Ovary (tissue), 7 donors: ENCODE measurements at regions not wholly inside any gene's neighbourhood (a gene's known extent, or its start where the extent isn't known, plus 50 kb on each side); places are given as distances from the start of the nearest gene placed in this dataset.

ENCODE experiments used
- DNase-seq, 5 donors: peaks; one replicate each; pipeline ENCODE4 v3.0.0-alpha.2; 2019 to 2020
- H3K27ac ChIP-seq, 2 donors: fragments of 200-600 bp; one replicate each; pipeline versions ENCODE4 v1.5.1 to v1.8.0; 2019 to 2022
- H3K27me3 ChIP-seq: fragments of 200-600 bp; one replicate; pipeline ENCODE4 v1.8.0; 2022
- H3K36me3 ChIP-seq: fragments of 200-600 bp; sonication (generic); one replicate; pipeline ENCODE4 v1.5.1; 2019
- H3K4me1 ChIP-seq: one replicate; pipeline ENCODE4 v1.8.1; 2013; ENCODE audit warnings: mild to moderate bottlenecking, moderate library complexity; ENCODE audit not compliant: insufficient read depth
- H3K4me3 ChIP-seq: fragments of 200-600 bp; sonication (generic); one replicate; pipeline ENCODE4 v1.5.1; 2017
- H3K9me3 ChIP-seq, 2 donors: fragments of 200-600 bp in 1 of 2; sonication (generic) in 1 of 2; one replicate each; pipeline versions ENCODE4 v1.5.1 to v1.8.1; 2013 to 2019; ENCODE audit warnings: mild to moderate bottlenecking in 1 of 2, moderate library complexity in 1 of 2
- EP300 ChIP-seq: sonication (generic); formaldehyde crosslinking; IDR thresholded peaks from one replicate; pipeline ENCODE4 v1.6.1; 2017; ENCODE audit warnings: antibody characterized with exemption
- POLR2A ChIP-seq: fragments of 450-650 bp; IDR thresholded peaks from one replicate; pipeline ENCODE4 v1.6.1; 2017; ENCODE audit warnings: antibody characterized with exemption, mild to moderate bottlenecking, moderate library complexity
- WGBS, 3 donors: extraction: QIAGEN DNeasy Blood & Tissue Kit in 1 of 3; methylation state at CpG; one replicate each; pipeline versions ENCODE4 v1.1.5 to v1.1.7; 2013 to 2017; 5-methylcytosine and 5-hydroxymethylcytosine counted together
- intact Hi-C, 4 donors: fragments of 100-400 bp; cut with DNase I; formaldehyde crosslinking; loops; one replicate each; pipeline versions ENCODE4 v1.11.0 to v1.15.1; 2022 to 2023
- TF ChIP-seq, protein P1 (sequence below), 3 donors: fragments of 450-650 bp in 2 of 3; fragments of 200-600 bp in 1 of 3; IDR thresholded peaks; one replicate each; pipeline versions ENCODE4 v1.5.1 to v1.8.0; 2016 to 2022; ENCODE audit warnings: antibody characterized with exemption in 3 of 3, mild to moderate bottlenecking in 1 of 3
- donor health status: DM: no; HTN: no; CAD: no; lungs with moderate emphysema.
- donor health status: DM: no; HTN: no; CAD: no.
- donor health status: Bipolar disorder and iron deficiency.
- donor health status: DM: no; HTN: no; CAD: no.
- donor health status: DM: yes; HTN: yes; CAD: no.

DNA sequence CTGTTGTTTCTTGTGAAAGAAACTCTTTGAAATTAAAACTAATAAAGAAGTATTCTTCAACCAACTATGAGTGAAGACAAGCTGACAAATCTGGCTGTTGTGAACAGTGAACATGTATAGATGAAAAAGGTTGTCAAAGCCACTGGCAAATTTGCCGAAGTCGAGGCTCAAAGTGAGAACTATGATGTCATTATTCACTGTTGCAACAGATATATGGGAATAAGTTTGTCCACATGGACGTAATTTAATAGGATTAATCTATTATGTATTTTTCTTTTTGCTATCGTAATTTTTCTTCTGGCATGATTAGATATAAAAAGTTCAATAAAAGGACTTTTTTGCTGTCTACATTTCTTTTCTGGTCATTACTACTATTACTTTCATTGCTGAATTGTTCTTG, 223.2 kb upstream of the ZNF507 start:
- no peak overlapping the region for H3K27ac ChIP-seq
- TF ChIP-seq POLR2A (no peak), EP300 (no peak)
- TF ChIP-seq, protein P1, sequence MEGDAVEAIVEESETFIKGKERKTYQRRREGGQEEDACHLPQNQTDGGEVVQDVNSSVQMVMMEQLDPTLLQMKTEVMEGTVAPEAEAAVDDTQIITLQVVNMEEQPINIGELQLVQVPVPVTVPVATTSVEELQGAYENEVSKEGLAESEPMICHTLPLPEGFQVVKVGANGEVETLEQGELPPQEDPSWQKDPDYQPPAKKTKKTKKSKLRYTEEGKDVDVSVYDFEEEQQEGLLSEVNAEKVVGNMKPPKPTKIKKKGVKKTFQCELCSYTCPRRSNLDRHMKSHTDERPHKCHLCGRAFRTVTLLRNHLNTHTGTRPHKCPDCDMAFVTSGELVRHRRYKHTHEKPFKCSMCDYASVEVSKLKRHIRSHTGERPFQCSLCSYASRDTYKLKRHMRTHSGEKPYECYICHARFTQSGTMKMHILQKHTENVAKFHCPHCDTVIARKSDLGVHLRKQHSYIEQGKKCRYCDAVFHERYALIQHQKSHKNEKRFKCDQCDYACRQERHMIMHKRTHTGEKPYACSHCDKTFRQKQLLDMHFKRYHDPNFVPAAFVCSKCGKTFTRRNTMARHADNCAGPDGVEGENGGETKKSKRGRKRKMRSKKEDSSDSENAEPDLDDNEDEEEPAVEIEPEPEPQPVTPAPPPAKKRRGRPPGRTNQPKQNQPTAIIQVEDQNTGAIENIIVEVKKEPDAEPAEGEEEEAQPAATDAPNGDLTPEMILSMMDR (IDR thresholded peaks at IDR 0.05), result no peak
- intact Hi-C loops, result loop anchor here in 1 of 4 donors (10.0 kb wide), 1 partner anchor 63 kb away; no protein-coding TSS in a partner anchor
- no peak overlapping the region for H3K4me3 ChIP-seq
- 85 to 87% (median 86%) methylated on average over 4 of the region's 4 CpGs for WGBS, 3 donors
- H3K4me1 ChIP-seq, result no peaks in the 10 kb centered on the region
- no peaks in the 10 kb centered on the region for H3K9me3 ChIP-seq
- no peaks in the 10 kb centered on the region for H3K27me3 ChIP-seq
- DNase-seq, result no peak
- H3K36me3 ChIP-seq, result no peaks in the 10 kb centered on the region

DNA sequence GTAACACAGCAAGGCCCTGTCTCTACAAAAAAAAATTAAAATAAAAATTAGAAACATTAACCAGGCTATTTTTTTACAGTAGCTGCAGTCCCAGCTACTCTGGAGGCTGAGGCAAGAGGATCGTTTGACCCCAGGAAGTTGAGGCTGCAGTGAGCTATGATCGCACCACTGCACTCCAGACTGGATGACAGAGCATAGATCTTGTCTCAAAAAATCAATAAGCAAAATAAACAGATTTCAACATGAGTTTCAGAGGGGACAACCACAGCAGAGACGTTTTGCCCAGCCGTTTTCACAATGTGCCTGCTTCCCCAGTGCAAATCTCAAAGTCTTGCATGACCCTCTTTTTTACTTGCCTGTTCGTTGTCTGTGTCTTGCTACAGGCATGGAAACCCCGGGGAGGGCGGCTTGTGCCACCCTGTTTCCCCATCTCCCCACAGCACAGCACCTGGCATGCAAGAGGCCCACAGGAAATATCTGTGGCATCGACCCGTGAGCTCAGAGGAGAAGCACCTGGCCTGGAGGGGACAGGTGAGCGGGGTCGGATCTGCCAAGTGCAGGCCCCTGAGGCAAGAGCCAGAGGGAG, 222.0 kb upstream of the ZNF507 start:
- no peak for DNase-seq
- Histone ChIP-seq H3K9me3 (no peaks in the 10 kb centered on the region), H3K4me3 (no peak overlapping the region), H3K36me3 (no peaks in the 10 kb centered on the region), H3K27me3 (no peaks in the 10 kb centered on the region), H3K4me1 (no peaks in the 10 kb centered on the region), H3K27ac (no peak overlapping the region)
- TF ChIP-seq, protein P1 (IDR thresholded peaks at IDR 0.05), result no peak
- no peak for TF ChIP-seq EP300
- no peak for TF ChIP-seq POLR2A
- WGBS, 3 donors, result 80 to 82% (median 81%) methylated on average over 11 of the region's 11 CpGs
- intact Hi-C loops, result loop anchor here in 1 of 4 donors (10.0 kb wide), 1 partner anchor 61 kb away; no protein-coding TSS in a partner anchor

DNA sequence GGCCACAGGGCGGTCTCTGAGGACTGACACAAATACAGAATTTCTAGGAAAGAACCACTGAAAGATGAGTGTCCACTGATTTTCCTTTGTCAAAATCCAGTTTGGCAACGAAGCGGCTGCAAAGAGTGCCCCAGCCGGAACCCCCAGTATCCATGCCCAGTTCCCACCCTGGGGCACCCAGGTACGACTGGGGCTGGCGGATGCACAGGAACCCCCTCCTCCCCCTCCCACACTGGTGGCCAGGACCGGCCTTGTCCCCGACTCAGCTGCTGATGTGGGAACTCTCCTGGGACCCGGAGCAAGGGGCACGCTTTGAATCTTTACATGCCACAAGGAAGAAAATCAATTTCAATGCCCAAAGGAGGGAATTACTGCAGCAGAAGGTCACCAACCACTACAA, 220.8 kb upstream of the ZNF507 start:
- Histone ChIP-seq H3K4me1 (no peaks in the 10 kb centered on the region), H3K4me3 (no peak overlapping the region), H3K27me3 (no peaks in the 10 kb centered on the region), H3K9me3 (no peaks in the 10 kb centered on the region), H3K36me3 (no peaks in the 10 kb centered on the region), H3K27ac (no peak overlapping the region)
- 93 to 94% (median 93%) methylated on average over 10 of the region's 10 CpGs for WGBS, 3 donors
- intact Hi-C loops, result loop anchor here in 1 of 4 donors (10.0 kb wide), 1 partner anchor 60 kb away; no protein-coding TSS in a partner anchor
- DNase-seq, result no peak
- TF ChIP-seq POLR2A (no peak), EP300 (no peak)
- TF ChIP-seq, protein P1 (IDR thresholded peaks at IDR 0.05), result no peak

DNA sequence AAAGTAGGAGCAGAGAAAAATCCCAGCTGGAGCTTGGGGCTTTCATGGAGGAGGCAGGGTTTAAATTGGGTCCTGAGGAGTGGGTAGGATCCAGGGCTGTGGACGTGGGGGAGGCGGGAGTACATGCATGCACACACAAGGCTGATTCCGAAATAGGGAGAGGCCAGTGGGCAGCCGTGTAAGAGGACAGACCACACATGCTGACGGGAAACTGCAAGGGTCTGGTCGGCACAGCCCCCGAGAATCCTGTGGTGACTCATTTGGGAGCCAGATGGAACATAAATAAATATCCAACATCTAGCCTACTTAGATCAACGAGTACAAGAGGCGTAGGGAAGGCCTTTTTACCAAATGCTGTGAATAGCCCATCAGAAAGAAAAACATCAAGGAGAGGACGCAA, 216.3 kb upstream of the ZNF507 start:
- no peak overlapping the region for H3K4me3 ChIP-seq
- H3K9me3 ChIP-seq, result no peaks in the 10 kb centered on the region
- no peaks in the 10 kb centered on the region for H3K36me3 ChIP-seq
- no peaks in the 10 kb centered on the region for H3K27me3 ChIP-seq
- peak in 4 of 5 donors; percentile 29 to 54 (median 36) for DNase-seq
- H3K4me1 ChIP-seq, result peaks cover 2% of the 10 kb centered on the region
- TF ChIP-seq POLR2A, result no peak
- no peak for TF ChIP-seq EP300
- TF ChIP-seq, protein P1 (IDR thresholded peaks at IDR 0.05), result no peak
- no peak overlapping the region for H3K27ac ChIP-seq
- intact Hi-C loops, result loop anchor here in 1 of 4 donors (10.0 kb wide), 1 partner anchor 56 kb away; no protein-coding TSS in a partner anchor
- 6 to 9% (median 7%) methylated on average over 10 of the region's 10 CpGs for WGBS, 3 donors
